A549 (cell line): ENCODE measurements at regions not wholly inside any gene's neighbourhood (a gene's known extent, or its start where the extent isn't known, plus 50 kb on each side); places are given as distances from the start of the nearest gene placed in this dataset.

Source experiments
- CTCF ChIP-seq: fragments of >200 bp; sonication (Bioruptor Twin); formaldehyde crosslinking; IDR thresholded peaks from 3 replicates; pipeline ENCODE4 v1.5.1; 2016
- ELK1 ChIP-seq: fragments of 150-350 bp; IDR thresholded peaks from 2 replicates; pipeline ENCODE4 v1.6.1; 2014; ENCODE audit warnings: low read depth, mild to moderate bottlenecking, low read length
- JUNB ChIP-seq: fragments of >200 bp; sonication (Bioruptor Twin); formaldehyde crosslinking; IDR thresholded peaks from 2 replicates; pipeline ENCODE4 v1.6.1; 2016
- RARB ChIP-seq: fragments of 250-450 bp; sonication (Bioruptor Pico); IDR thresholded peaks from 2 replicates; pipeline ENCODE4 v1.8.0; 2021; ENCODE audit warnings: mild to moderate bottlenecking, moderate library complexity
- ZFP36 ChIP-seq: fragments of 450-650 bp; IDR thresholded peaks from 2 replicates; pipeline ENCODE4 v1.6.1; 2014; ENCODE audit warnings: borderline replicate concordance; ENCODE audit not compliant: partially characterized antibody

GRCh38 chr11:49851971-49852389 lies 100.2 kb upstream of the OR4C13 start:
- TF ChIP-seq RARB (CRISPR knock-in tag) (no peak), CTCF (no peak), ELK1 (no peak), JUNB (no peak), ZFP36 (no peak)
